ENCODE measurements at regions not wholly inside any gene's neighbourhood (a gene's known extent, or its start where the extent isn't known, plus 50 kb on each side); places are given as distances from the start of the nearest gene placed in this dataset.

GRCh38 chr10:55227967-55228366 lies 426.9 kb upstream of the PCDH15 start:
- Histone ChIP-seq H3K36me3 (no peaks in the 10 kb centered on the region), H3K9me3 (no peaks in the 10 kb centered on the region), H3K27me3 (no peaks in the 10 kb centered on the region), H3K4me3 (no peak overlapping the region), H3K4me1 (ENCODE audit: insufficient read depth) (no peaks in the 10 kb centered on the region), H3K27ac (no peak overlapping the region)
- intact Hi-C loops (cut with DNase I): no loop called here
- TF ChIP-seq EP300 (IDR thresholded peaks at IDR 0.05): no peak
- no peak for TF ChIP-seq POLR2A (IDR thresholded peaks at IDR 0.05)
- TF ChIP-seq CTCF (IDR thresholded peaks at IDR 0.05): no peak
- 40 to 93% (median 53%) methylated on average over 1 of the region's 1 CpG for WGBS, 3 donors
- DNase-seq: no peak

- H3K4me1 ChIP-seq (ENCODE audit: insufficient read depth): no peaks in the 10 kb centered on the region
- no peak for DNase-seq
- H3K27me3 ChIP-seq: no peaks in the 10 kb centered on the region
- H3K36me3 ChIP-seq: no peaks in the 10 kb centered on the region
- no peak overlapping the region for H3K4me3 ChIP-seq
- WGBS, 3 donors: 84 to 91% (median 90%) methylated on average over 5 of the region's 5 CpGs
- no peak for TF ChIP-seq POLR2A (IDR thresholded peaks at IDR 0.05)
- TF ChIP-seq CTCF (IDR thresholded peaks at IDR 0.05): no peak
- no peak for TF ChIP-seq EP300 (IDR thresholded peaks at IDR 0.05)
- H3K9me3 ChIP-seq: no peaks in the 10 kb centered on the region
- intact Hi-C loops (cut with DNase I): no loop called here
- H3K27ac ChIP-seq: no peak overlapping the region
Measured at GRCh38 chr10:55224007-55224781, 423.2 kb upstream of the PCDH15 start.

- Histone ChIP-seq H3K36me3 (no peaks in the 10 kb centered on the region), H3K27me3 (no peaks in the 10 kb centered on the region), H3K4me3 (no peak overlapping the region), H3K4me1 (ENCODE audit: insufficient read depth) (no peaks in the 10 kb centered on the region), H3K9me3 (no peaks in the 10 kb centered on the region), H3K27ac (no peak overlapping the region)
- DNase-seq: no peak
- 77 to 87% (median 80%) methylated on average over 2 of the region's 2 CpGs for WGBS, 3 donors
- no peak for TF ChIP-seq CTCF (IDR thresholded peaks at IDR 0.05)
- intact Hi-C loops (cut with DNase I): no loop called here
Measured at GRCh38 chr10:55223352-55223751, 422.3 kb upstream of the PCDH15 start.

GRCh38 chr10:55220975-55221374 lies 419.9 kb upstream of the PCDH15 start:
- no peak for DNase-seq
- no peaks in the 10 kb centered on the region for H3K9me3 ChIP-seq
- H3K27me3 ChIP-seq: no peaks in the 10 kb centered on the region
- TF ChIP-seq POLR2A (IDR thresholded peaks at IDR 0.05) (no peak), CTCF (IDR thresholded peaks at IDR 0.05) (no peak), EP300 (IDR thresholded peaks at IDR 0.05) (no peak)
- H3K27ac ChIP-seq: no peak overlapping the region
- H3K4me3 ChIP-seq: no peak overlapping the region
- intact Hi-C loops (cut with DNase I): no loop called here
- H3K4me1 ChIP-seq (ENCODE audit: insufficient read depth): no peaks in the 10 kb centered on the region
- no peaks in the 10 kb centered on the region for H3K36me3 ChIP-seq

Data from ovary (tissue), 7 donors.